DND-41 (cell line): ENCODE measurements at regions not wholly inside any gene's neighbourhood (a gene's known extent, or its start where the extent isn't known, plus 50 kb on each side); places are given as distances from the start of the nearest gene placed in this dataset.

Experiments
- ATAC-seq: fragments of 200-7000 bp; cut with Tn5 transposase; 3 replicates; pipeline ENCODE4 v1.9.1; 2021; ENCODE audit warnings: low read depth; ENCODE audit not compliant: insufficient read depth
- DNase-seq: peaks from one replicate; pipeline ENCODE4 v3.0.0-alpha.2; 2020
- H2AFZ ChIP-seq: 2 replicates; pipeline ENCODE4 v1.6.0; 2012; ENCODE audit warnings: low read depth, low read length
- H3K27ac ChIP-seq: 2 replicates; pipeline ENCODE4 v1.5.1; 2012; ENCODE audit warnings: low read length, inconsistent platforms
- H3K27me3 ChIP-seq: fragments of 200-600 bp; sonication (generic); 2 replicates; pipeline ENCODE4 v1.6.0; 2012; ENCODE audit warnings: low read length, mild to moderate bottlenecking, inconsistent platforms; ENCODE audit not compliant: insufficient read depth, poor library complexity
- H3K36me3 ChIP-seq: 2 replicates; pipeline ENCODE4 v1.5.1; 2012; ENCODE audit warnings: low read length, inconsistent platforms; ENCODE audit not compliant: insufficient read depth
- H3K4me1 ChIP-seq: 2 replicates; pipeline ENCODE4 v1.5.1; 2012; ENCODE audit warnings: mild to moderate bottlenecking, low read length; ENCODE audit not compliant: insufficient read depth
- H3K4me2 ChIP-seq: 2 replicates; pipeline ENCODE4 v1.6.0; 2012; ENCODE audit warnings: mild to moderate bottlenecking, moderate library complexity, low read length, inconsistent platforms; ENCODE audit not compliant: insufficient read depth
- H3K4me3 ChIP-seq, 2 experiments: fragments of 200-600 bp in 1 of 2; shearing (Covaris generic) in 1 of 2; 2 replicates each; pipeline ENCODE4 v1.5.1; 2012 to 2016; ENCODE audit warnings: inconsistent platforms in 2 of 2, low read length in 2 of 2, mild to moderate bottlenecking in 2 of 2, low read depth in 1 of 2, moderate library complexity in 1 of 2
- H3K79me2 ChIP-seq: 2 replicates; pipeline ENCODE4 v1.6.0; 2012; ENCODE audit warnings: low read length, inconsistent platforms; ENCODE audit not compliant: insufficient read depth
- H3K9ac ChIP-seq: 2 replicates; pipeline ENCODE4 v1.6.0; 2012; ENCODE audit warnings: low read depth, mild to moderate bottlenecking, inconsistent platforms, low read length, moderate library complexity
- H3K9me3 ChIP-seq: 2 replicates; pipeline ENCODE4 v1.5.1; 2012; ENCODE audit warnings: low read length, moderate library complexity, mild to moderate bottlenecking, inconsistent platforms; ENCODE audit not compliant: insufficient read depth, severe bottlenecking
- H4K20me1 ChIP-seq: 2 replicates; pipeline ENCODE4 v1.6.0; 2012; ENCODE audit warnings: low read length; ENCODE audit not compliant: insufficient read depth
- EZH2 ChIP-seq: IDR thresholded peaks from 3 replicates; pipeline ENCODE4 v1.6.1; 2012; ENCODE audit warnings: borderline replicate concordance, low read depth, mild to moderate bottlenecking, moderate library complexity, low read length, inconsistent platforms; ENCODE audit not compliant: severe bottlenecking
- TF ChIP-seq, protein P1 (sequence below): IDR thresholded peaks from 2 replicates; pipeline ENCODE4 v1.5.1; 2012; ENCODE audit warnings: borderline replicate concordance, low read length, moderate library complexity, mild to moderate bottlenecking; ENCODE audit not compliant: poor library complexity, severe bottlenecking; ENCODE audit errors: extremely low read depth

DNA sequence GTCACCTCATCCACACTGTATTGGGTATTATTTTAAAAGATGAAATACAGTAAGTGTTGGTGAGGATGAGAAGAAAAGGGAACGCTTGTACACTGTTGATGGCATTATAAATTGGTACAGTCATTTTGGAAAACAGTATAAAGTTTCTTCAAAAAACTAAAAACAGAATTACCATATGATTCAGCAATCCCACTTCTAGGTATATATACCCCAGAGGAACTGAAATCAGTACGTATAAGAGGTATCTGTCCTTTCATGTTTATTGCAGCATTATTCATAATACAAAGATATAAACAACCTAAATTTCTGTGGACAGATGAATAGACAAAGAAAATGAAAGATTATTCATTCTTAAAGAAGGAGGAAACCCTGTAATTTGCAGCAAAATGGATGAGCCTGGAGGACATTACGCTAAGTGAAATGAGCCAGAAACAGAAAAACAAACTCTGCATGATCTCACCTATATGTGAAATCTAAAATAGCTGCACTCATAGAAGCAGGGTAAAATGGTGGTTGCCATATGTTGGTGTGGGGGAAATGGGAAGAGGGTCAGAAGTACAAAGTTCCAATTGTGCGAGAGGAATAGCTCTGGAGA, 191.6 kb downstream of the TRIM36 start:
- no peak for ATAC-seq
- no peak overlapping the region for H2AFZ ChIP-seq

DNA sequence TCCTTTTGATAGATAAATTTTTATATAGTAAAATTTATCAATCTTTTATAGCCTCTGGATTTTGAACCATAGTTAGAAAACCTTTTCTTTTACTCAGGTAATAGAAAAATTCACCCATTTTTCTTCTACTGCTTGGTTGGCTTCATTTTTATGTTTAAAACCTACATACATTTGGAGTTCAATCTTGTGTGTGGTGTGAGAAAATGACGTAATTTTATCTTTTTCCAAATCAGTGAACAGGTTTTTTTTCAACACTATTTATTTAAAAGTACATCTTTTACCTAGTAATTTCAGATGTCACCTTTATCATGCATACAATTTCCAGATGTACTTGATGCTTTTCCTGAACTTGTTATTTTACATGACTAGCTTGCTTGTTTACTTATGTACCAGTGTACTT, 200.2 kb downstream of the TRIM36 start:
- no peaks in the 10 kb centered on the region for H3K36me3 ChIP-seq
- no peaks in the 10 kb centered on the region for H3K9me3 ChIP-seq
- H3K4me1 ChIP-seq: no peaks in the 10 kb centered on the region
- H3K9ac ChIP-seq: no peak overlapping the region
- no peak overlapping the region for H3K4me3 ChIP-seq
- no peak overlapping the region for H2AFZ ChIP-seq
- no peak overlapping the region for H3K4me2 ChIP-seq
- TF ChIP-seq, protein P1, sequence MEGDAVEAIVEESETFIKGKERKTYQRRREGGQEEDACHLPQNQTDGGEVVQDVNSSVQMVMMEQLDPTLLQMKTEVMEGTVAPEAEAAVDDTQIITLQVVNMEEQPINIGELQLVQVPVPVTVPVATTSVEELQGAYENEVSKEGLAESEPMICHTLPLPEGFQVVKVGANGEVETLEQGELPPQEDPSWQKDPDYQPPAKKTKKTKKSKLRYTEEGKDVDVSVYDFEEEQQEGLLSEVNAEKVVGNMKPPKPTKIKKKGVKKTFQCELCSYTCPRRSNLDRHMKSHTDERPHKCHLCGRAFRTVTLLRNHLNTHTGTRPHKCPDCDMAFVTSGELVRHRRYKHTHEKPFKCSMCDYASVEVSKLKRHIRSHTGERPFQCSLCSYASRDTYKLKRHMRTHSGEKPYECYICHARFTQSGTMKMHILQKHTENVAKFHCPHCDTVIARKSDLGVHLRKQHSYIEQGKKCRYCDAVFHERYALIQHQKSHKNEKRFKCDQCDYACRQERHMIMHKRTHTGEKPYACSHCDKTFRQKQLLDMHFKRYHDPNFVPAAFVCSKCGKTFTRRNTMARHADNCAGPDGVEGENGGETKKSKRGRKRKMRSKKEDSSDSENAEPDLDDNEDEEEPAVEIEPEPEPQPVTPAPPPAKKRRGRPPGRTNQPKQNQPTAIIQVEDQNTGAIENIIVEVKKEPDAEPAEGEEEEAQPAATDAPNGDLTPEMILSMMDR: no peak
- TF ChIP-seq EZH2: no peak
- no peaks in the 10 kb centered on the region for H4K20me1 ChIP-seq
- no peaks in the 10 kb centered on the region for H3K27me3 ChIP-seq
- ATAC-seq (no peak), DNase-seq (no peak)
- no peaks in the 10 kb centered on the region for H3K79me2 ChIP-seq
- H3K27ac ChIP-seq: no peak overlapping the region

More for the DNA sequence above, 191.6 kb downstream of the TRIM36 start:
- no peaks in the 10 kb centered on the region for H3K27me3 ChIP-seq
- H3K4me1 ChIP-seq: no peaks in the 10 kb centered on the region
- H3K27ac ChIP-seq: no peak overlapping the region
- H3K9ac ChIP-seq: no peak overlapping the region
- TF ChIP-seq, protein P1: no peak
- no peak for TF ChIP-seq EZH2
- no peak overlapping the region for H3K4me3 ChIP-seq
- no peaks in the 10 kb centered on the region for H3K79me2 ChIP-seq
- H3K4me2 ChIP-seq: no peak overlapping the region
- no peaks in the 10 kb centered on the region for H3K9me3 ChIP-seq
- DNase-seq: no peak
- H4K20me1 ChIP-seq: no peaks in the 10 kb centered on the region
- H3K36me3 ChIP-seq: no peaks in the 10 kb centered on the region

DNA sequence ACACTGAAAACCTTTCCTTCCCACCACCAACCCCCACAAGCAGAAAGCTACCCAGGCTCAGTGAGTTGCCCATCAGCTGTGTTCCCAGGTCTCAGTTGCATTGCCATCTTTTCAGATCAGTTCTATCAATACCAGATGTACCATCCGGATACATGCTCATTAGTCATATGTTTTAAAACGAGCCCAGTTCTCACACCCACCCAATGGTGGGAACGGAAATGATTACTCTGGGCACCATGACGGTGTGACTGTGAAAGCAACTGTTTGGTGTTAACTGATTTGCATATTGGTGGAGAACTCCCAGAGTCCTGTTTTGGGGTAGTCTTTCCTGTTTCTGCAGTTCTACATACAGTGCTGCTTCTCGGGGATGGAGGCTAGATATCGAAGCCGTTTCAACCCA, 212.3 kb downstream of the TRIM36 start:
- H3K27me3 ChIP-seq: no peaks in the 10 kb centered on the region
- DNase-seq: no peak
- no peak for TF ChIP-seq EZH2
- TF ChIP-seq, protein P1: no peak
- no peaks in the 10 kb centered on the region for H3K36me3 ChIP-seq
- H3K4me3 ChIP-seq: no peak overlapping the region
- no peak for ATAC-seq
- H3K27ac ChIP-seq: no peak overlapping the region
- H3K79me2 ChIP-seq: no peaks in the 10 kb centered on the region
- no peak overlapping the region for H2AFZ ChIP-seq
- no peaks in the 10 kb centered on the region for H4K20me1 ChIP-seq
- H3K4me2 ChIP-seq: no peak overlapping the region
- no peaks in the 10 kb centered on the region for H3K9me3 ChIP-seq
- no peak overlapping the region for H3K9ac ChIP-seq
- no peaks in the 10 kb centered on the region for H3K4me1 ChIP-seq
